Hindlimb muscle (tissue), 1 donor: ENCODE measurements at regions not wholly inside any gene's neighbourhood (a gene's known extent, or its start where the extent isn't known, plus 50 kb on each side); places are given as distances from the start of the nearest gene placed in this dataset.
"Not testable (repeated sequence)": the region's sequence is repeated elsewhere in the genome, so short reads cannot be mapped to it uniquely, and the experiment has no call there.

ENCODE experiments used
- DNase-seq: peaks from one replicate; pipeline ENCODE4 v3.0.0-alpha.2; 2013

GRCh38 chr2:111453308-111453707 is 332.6 kb downstream of the BCL2L11 start:
- DNase-seq: not testable (repeated sequence)

- DNase-seq: not testable (repeated sequence)
These were observed 333.1 kb downstream of the BCL2L11 start for GRCh38 chr2:111453816-111454215.

- not testable (repeated sequence) for DNase-seq
These were observed 333.7 kb downstream of the BCL2L11 start for GRCh38 chr2:111454404-111454803.

GRCh38 chr2:111455016-111456015 is 334.6 kb downstream of the BCL2L11 start:
- not testable (repeated sequence) for DNase-seq

- not testable (repeated sequence) for DNase-seq
These were observed 336.5 kb downstream of the BCL2L11 start for GRCh38 chr2:111457191-111457590.

- DNase-seq: not testable (repeated sequence)
These were observed 340.2 kb downstream of the BCL2L11 start for GRCh38 chr2:111460901-111461300.

- DNase-seq: not testable (repeated sequence)
These were observed 341.1 kb downstream of the BCL2L11 start for GRCh38 chr2:111461831-111462230.

GRCh38 chr2:111462572-111462971 is 341.9 kb downstream of the BCL2L11 start:
- not testable (repeated sequence) for DNase-seq

- not testable (repeated sequence) for DNase-seq
These were observed 342.6 kb downstream of the BCL2L11 start for GRCh38 chr2:111463238-111463848.

GRCh38 chr2:111463956-111464355 is 343.2 kb downstream of the BCL2L11 start:
- not testable (repeated sequence) for DNase-seq

- not testable (repeated sequence) for DNase-seq
These were observed 343.7 kb downstream of the BCL2L11 start for GRCh38 chr2:111464367-111464766.

GRCh38 chr2:111465521-111465920 is 344.8 kb downstream of the BCL2L11 start:
- not testable (repeated sequence) for DNase-seq

- not testable (repeated sequence) for DNase-seq
These were observed 346.0 kb downstream of the BCL2L11 start for GRCh38 chr2:111466744-111467143.

- DNase-seq: not testable (repeated sequence)
These were observed 350.2 kb downstream of the BCL2L11 start for GRCh38 chr2:111470924-111471323.

- not testable (repeated sequence) for DNase-seq
These were observed 351.2 kb downstream of the BCL2L11 start for GRCh38 chr2:111471791-111472530.

GRCh38 chr2:111472844-111473403 is 352.2 kb downstream of the BCL2L11 start:
- DNase-seq: not testable (repeated sequence)

GRCh38 chr2:111473522-111473921 is 352.8 kb downstream of the BCL2L11 start:
- DNase-seq: not testable (repeated sequence)

GRCh38 chr2:111474198-111474705 is 353.5 kb downstream of the BCL2L11 start:
- DNase-seq: not testable (repeated sequence)

- DNase-seq: not testable (repeated sequence)
These were observed 357.6 kb downstream of the BCL2L11 start for GRCh38 chr2:111478335-111478734.

- DNase-seq: not testable (repeated sequence)
These were observed 358.2 kb downstream of the BCL2L11 start for GRCh38 chr2:111478871-111479318.

- not testable (repeated sequence) for DNase-seq
These were observed 359.4 kb downstream of the BCL2L11 start for GRCh38 chr2:111480016-111480625.
